DLD1 (cell line): ENCODE measurements at regions not wholly inside any gene's neighbourhood (a gene's known extent, or its start where the extent isn't known, plus 50 kb on each side); places are given as distances from the start of the nearest gene placed in this dataset.

Experiments used
- in situ Hi-C: cut with HindIII; loops from 2 replicates; pipeline ENCODE4 v1.10.0; 2017; ENCODE audit warnings: low sequenced_read_pairs

GRCh38 chr1:115577513-115577912 lies 64.3 kb upstream of the VANGL1 start:
- in situ Hi-C loops: loop anchor here (25.0 kb wide), 2 partner anchors 115 to 440 kb away; no protein-coding TSS in a partner anchor

GRCh38 chr1:115575661-115576060 lies 66.1 kb upstream of the VANGL1 start:
- in situ Hi-C loops: loop anchor here (25.0 kb wide), 2 partner anchors 113 to 438 kb away; no protein-coding TSS in a partner anchor

- in situ Hi-C loops: no loop called here
Measured at GRCh38 chr1:115572710-115573109, 69.1 kb upstream of the VANGL1 start.

- in situ Hi-C loops: no loop called here
Measured at GRCh38 chr1:115567431-115567830, 74.3 kb upstream of the VANGL1 start.

- in situ Hi-C loops: no loop called here
Measured at GRCh38 chr1:115565791-115566190, 76.0 kb upstream of the VANGL1 start.

- in situ Hi-C loops: no loop called here
Measured at GRCh38 chr1:115565353-115565752, 76.4 kb upstream of the VANGL1 start.

- in situ Hi-C loops: no loop called here
Measured at GRCh38 chr1:115564201-115564600, 77.6 kb upstream of the VANGL1 start.

- in situ Hi-C loops: no loop called here
Measured at GRCh38 chr1:115560027-115560426, 81.7 kb upstream of the VANGL1 start.

GRCh38 chr1:115558275-115558674 lies 83.5 kb upstream of the VANGL1 start:
- in situ Hi-C loops: no loop called here

- in situ Hi-C loops: no loop called here
Measured at GRCh38 chr1:115557715-115558114, 84.1 kb upstream of the VANGL1 start.

GRCh38 chr1:115556236-115556635 lies 85.5 kb upstream of the VANGL1 start:
- in situ Hi-C loops: no loop called here

- in situ Hi-C loops: no loop called here
Measured at GRCh38 chr1:115555446-115555845, 86.3 kb upstream of the VANGL1 start.

- in situ Hi-C loops: no loop called here
Measured at GRCh38 chr1:115547696-115548095, 94.1 kb upstream of the VANGL1 start.

- in situ Hi-C loops: no loop called here
Measured at GRCh38 chr1:115546846-115547245, 94.9 kb upstream of the VANGL1 start.

- in situ Hi-C loops: no loop called here
Measured at GRCh38 chr1:115545791-115546733, 95.7 kb upstream of the VANGL1 start.

- in situ Hi-C loops: no loop called here
Measured at GRCh38 chr1:115545096-115545720, 96.6 kb upstream of the VANGL1 start.

- in situ Hi-C loops: no loop called here
Measured at GRCh38 chr1:115544131-115544530, 97.6 kb upstream of the VANGL1 start.

- in situ Hi-C loops: no loop called here
Measured at GRCh38 chr1:115543247-115543646, 98.5 kb upstream of the VANGL1 start.

GRCh38 chr1:115539736-115540135 lies 102.0 kb upstream of the VANGL1 start:
- in situ Hi-C loops: no loop called here

GRCh38 chr1:115539061-115539460 lies 102.7 kb upstream of the VANGL1 start:
- in situ Hi-C loops: no loop called here

- in situ Hi-C loops: no loop called here
Measured at GRCh38 chr1:115538579-115538978, 103.2 kb upstream of the VANGL1 start.

GRCh38 chr1:115537415-115537814 lies 104.4 kb upstream of the VANGL1 start:
- in situ Hi-C loops: no loop called here
